ENCODE measurements at regions not wholly inside any gene's neighbourhood (a gene's known extent, or its start where the extent isn't known, plus 50 kb on each side); places are given as distances from the start of the nearest gene placed in this dataset.

DNA sequence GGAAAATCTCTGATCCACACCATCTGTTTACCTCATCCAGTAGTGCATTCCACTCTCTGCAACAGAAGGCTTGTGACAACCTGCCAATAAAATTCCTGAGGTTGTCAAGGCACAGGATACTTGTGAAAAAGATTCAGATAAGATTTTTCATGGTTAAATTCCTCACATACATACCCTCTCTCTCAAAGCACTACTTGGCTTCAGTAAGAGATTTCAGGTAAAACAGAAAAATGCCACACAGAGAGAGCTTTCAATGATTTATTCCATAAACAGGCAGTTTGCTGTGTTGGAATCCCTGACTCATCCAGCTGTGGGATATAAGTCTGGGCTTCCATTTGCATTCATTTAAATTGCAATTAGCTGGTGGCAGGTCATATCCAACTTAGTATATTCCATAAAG is 99.7 kb upstream of the CAV2 start:
- intact Hi-C loops (cut with DNase I): no loop called here
- H3K9me3 ChIP-seq (ENCODE audit: control insufficient read depth in 2 of 3, insufficient read depth in 1 of 3, low read length in 3 of 3): no peaks in the 10 kb centered on the region
- H3K27me3 ChIP-seq (ENCODE audit: control insufficient read depth, insufficient read depth, low read length): no peaks in the 10 kb centered on the region
- H3K4me1 ChIP-seq (ENCODE audit: control insufficient read depth in 2 of 3, insufficient read depth in 2 of 3, low read depth in 1 of 3, low read length in 3 of 3): no peaks in the 10 kb centered on the region
- H3K4me3 ChIP-seq (ENCODE audit: low read length in 3 of 3): no peak overlapping the region
- no peak overlapping the region for H3K27ac ChIP-seq (ENCODE audit: low read depth in 2 of 2, low read length in 2 of 2)
- no peaks in the 10 kb centered on the region for H3K36me3 ChIP-seq (ENCODE audit: control insufficient read depth in 2 of 3, insufficient read depth in 3 of 3, low read length in 3 of 3)
- no peak for FAIRE-seq
- H3K9ac ChIP-seq (ENCODE audit: low read length in 3 of 3): no peak overlapping the region
- no peak for DNase-seq
- TF ChIP-seq, protein P1, sequence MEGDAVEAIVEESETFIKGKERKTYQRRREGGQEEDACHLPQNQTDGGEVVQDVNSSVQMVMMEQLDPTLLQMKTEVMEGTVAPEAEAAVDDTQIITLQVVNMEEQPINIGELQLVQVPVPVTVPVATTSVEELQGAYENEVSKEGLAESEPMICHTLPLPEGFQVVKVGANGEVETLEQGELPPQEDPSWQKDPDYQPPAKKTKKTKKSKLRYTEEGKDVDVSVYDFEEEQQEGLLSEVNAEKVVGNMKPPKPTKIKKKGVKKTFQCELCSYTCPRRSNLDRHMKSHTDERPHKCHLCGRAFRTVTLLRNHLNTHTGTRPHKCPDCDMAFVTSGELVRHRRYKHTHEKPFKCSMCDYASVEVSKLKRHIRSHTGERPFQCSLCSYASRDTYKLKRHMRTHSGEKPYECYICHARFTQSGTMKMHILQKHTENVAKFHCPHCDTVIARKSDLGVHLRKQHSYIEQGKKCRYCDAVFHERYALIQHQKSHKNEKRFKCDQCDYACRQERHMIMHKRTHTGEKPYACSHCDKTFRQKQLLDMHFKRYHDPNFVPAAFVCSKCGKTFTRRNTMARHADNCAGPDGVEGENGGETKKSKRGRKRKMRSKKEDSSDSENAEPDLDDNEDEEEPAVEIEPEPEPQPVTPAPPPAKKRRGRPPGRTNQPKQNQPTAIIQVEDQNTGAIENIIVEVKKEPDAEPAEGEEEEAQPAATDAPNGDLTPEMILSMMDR (IDR thresholded peaks at IDR 0.05; ENCODE audit: borderline replicate concordance, extremely low read depth, insufficient read depth): no peak

DNA sequence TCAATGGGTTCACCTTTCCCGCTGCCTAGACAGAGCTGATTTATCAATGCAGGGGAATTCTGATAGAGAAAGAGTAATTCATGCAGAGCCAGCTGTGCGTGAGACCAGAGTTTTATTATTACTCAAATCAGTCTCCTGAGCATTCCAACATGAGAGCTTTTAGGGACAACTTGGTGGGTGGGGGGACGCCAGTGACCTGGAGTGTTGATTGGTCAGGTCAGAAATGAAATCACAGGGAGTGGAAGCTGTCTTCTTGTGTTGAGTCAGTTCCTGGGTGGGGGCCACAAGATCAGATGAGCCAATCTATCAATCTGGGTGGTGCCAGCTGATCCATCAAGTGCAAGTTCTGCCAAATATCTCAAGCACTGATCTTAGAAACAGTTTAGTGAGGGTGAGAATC is 99.0 kb upstream of the CAV2 start:
- DNase-seq: no peak
- H3K9ac ChIP-seq (ENCODE audit: low read length in 3 of 3): no peak overlapping the region
- H3K4me1 ChIP-seq (ENCODE audit: control insufficient read depth in 2 of 3, insufficient read depth in 2 of 3, low read depth in 1 of 3, low read length in 3 of 3): no peaks in the 10 kb centered on the region
- no peaks in the 10 kb centered on the region for H3K27me3 ChIP-seq (ENCODE audit: control insufficient read depth, insufficient read depth, low read length)
- H3K27ac ChIP-seq (ENCODE audit: low read depth in 2 of 2, low read length in 2 of 2): no peak overlapping the region
- FAIRE-seq: no peak
- no peak overlapping the region for H3K4me3 ChIP-seq (ENCODE audit: low read length in 3 of 3)
- TF ChIP-seq, protein P1 (IDR thresholded peaks at IDR 0.05; ENCODE audit: borderline replicate concordance, extremely low read depth, insufficient read depth): no peak
- no peaks in the 10 kb centered on the region for H3K36me3 ChIP-seq (ENCODE audit: control insufficient read depth in 2 of 3, insufficient read depth in 3 of 3, low read length in 3 of 3)
- intact Hi-C loops (cut with DNase I): no loop called here
- no peaks in the 10 kb centered on the region for H3K9me3 ChIP-seq (ENCODE audit: control insufficient read depth in 2 of 3, insufficient read depth in 1 of 3, low read length in 3 of 3)

DNA sequence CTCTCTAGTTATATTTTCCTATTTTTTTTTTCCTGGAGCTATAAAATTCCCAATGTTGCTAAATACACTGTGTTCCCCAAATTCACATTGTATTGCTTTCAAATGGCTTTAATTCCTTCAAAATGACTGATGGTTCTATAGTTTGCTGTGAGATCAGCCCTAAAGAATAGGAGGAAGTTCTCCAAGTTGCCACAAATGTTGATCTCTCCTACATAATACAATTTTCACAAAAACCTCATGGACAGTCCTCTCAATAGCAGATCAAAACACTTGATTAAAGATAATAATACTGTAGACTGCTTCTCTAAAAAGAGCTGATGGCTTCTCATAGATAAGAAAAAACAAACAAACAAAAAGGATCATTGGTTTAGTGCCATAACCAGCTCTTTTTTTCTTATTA is 97.8 kb upstream of the CAV2 start:
- no peak for DNase-seq
- H3K27me3 ChIP-seq (ENCODE audit: control insufficient read depth, insufficient read depth, low read length): no peaks in the 10 kb centered on the region
- H3K9me3 ChIP-seq (ENCODE audit: control insufficient read depth in 2 of 3, insufficient read depth in 1 of 3, low read length in 3 of 3): no peaks in the 10 kb centered on the region
- no peaks in the 10 kb centered on the region for H3K4me1 ChIP-seq (ENCODE audit: control insufficient read depth in 2 of 3, insufficient read depth in 2 of 3, low read depth in 1 of 3, low read length in 3 of 3)
- TF ChIP-seq, protein P1 (IDR thresholded peaks at IDR 0.05; ENCODE audit: borderline replicate concordance, extremely low read depth, insufficient read depth): no peak
- FAIRE-seq: no peak
- no peak overlapping the region for H3K27ac ChIP-seq (ENCODE audit: low read depth in 2 of 2, low read length in 2 of 2)
- no peaks in the 10 kb centered on the region for H3K36me3 ChIP-seq (ENCODE audit: control insufficient read depth in 2 of 3, insufficient read depth in 3 of 3, low read length in 3 of 3)
- intact Hi-C loops (cut with DNase I): no loop called here
- H3K9ac ChIP-seq (ENCODE audit: low read length in 3 of 3): no peak overlapping the region
- no peak overlapping the region for H3K4me3 ChIP-seq (ENCODE audit: low read length in 3 of 3)

DNA sequence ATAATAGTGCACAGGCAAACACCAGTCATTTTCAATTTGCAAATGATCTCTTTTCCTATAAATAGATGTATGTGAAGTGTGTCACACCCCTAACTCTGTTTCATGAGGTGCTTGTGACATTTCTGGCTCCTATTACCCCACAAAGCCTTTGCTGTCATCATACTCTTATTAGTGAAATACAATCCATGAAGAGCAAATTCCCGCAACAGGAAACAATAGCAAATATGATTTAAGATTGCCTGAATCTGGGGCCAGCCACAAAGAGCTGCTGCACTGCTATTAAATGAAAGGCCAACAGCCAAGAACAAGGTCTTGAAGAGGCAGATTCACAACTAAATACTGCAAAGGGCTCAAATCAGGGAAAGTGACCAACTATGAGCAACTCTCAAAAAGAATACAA is 96.3 kb upstream of the CAV2 start:
- Histone ChIP-seq H3K9ac (ENCODE audit: low read length in 3 of 3) (no peak overlapping the region), H3K4me1 (ENCODE audit: control insufficient read depth in 2 of 3, insufficient read depth in 2 of 3, low read depth in 1 of 3, low read length in 3 of 3) (no peaks in the 10 kb centered on the region), H3K9me3 (ENCODE audit: control insufficient read depth in 2 of 3, insufficient read depth in 1 of 3, low read length in 3 of 3) (no peaks in the 10 kb centered on the region), H3K4me3 (ENCODE audit: low read length in 3 of 3) (no peak overlapping the region), H3K27ac (ENCODE audit: low read depth in 2 of 2, low read length in 2 of 2) (no peak overlapping the region), H3K27me3 (ENCODE audit: control insufficient read depth, insufficient read depth, low read length) (no peaks in the 10 kb centered on the region), H3K36me3 (ENCODE audit: control insufficient read depth in 2 of 3, insufficient read depth in 3 of 3, low read length in 3 of 3) (no peaks in the 10 kb centered on the region)
- TF ChIP-seq, protein P1 (IDR thresholded peaks at IDR 0.05; ENCODE audit: borderline replicate concordance, extremely low read depth, insufficient read depth): no peak
- intact Hi-C loops (cut with DNase I): no loop called here
- DNase-seq (no peak), FAIRE-seq (no peak)
